ENCODE measurements at regions not wholly inside any gene's neighbourhood (a gene's known extent, or its start where the extent isn't known, plus 50 kb on each side); places are given as distances from the start of the nearest gene placed in this dataset.

- no peaks in the 10 kb centered on the region for H3K4me1 Mint-ChIP-seq
- H3K27me3 ChIP-seq (ENCODE audit: control insufficient read depth, insufficient read depth, low read length), result no peaks in the 10 kb centered on the region
- no peaks in the 10 kb centered on the region for H3K27me3 Mint-ChIP-seq
- no peak for DNase-seq
- H3K27ac Mint-ChIP-seq, result no peak overlapping the region
- no peak overlapping the region for H3K27ac ChIP-seq (ENCODE audit: insufficient read depth, low read length, poor library complexity, severe bottlenecking)
- H3K9me3 Mint-ChIP-seq, result peaks cover 0 to 19% (median 5%) of the 10 kb centered on the region in 7 donors
- H3K4me3 Mint-ChIP-seq, result no peak overlapping the region
- no peak overlapping the region for H3K4me3 ChIP-seq (ENCODE audit: low read depth, low read length)
- ATAC-seq (ENCODE audit: low read depth in 2 of 2), result no peak
- H3K36me3 ChIP-seq (ENCODE audit: control insufficient read depth, insufficient read depth, low read length), result no peaks in the 10 kb centered on the region
- H3K36me3 Mint-ChIP-seq, result no peaks in the 10 kb centered on the region
- H3K4me1 ChIP-seq (ENCODE audit: control insufficient read depth, insufficient read depth, low read length, poor library complexity, severe bottlenecking), result no peaks in the 10 kb centered on the region
- H3K9me3 ChIP-seq (ENCODE audit: control insufficient read depth in 2 of 2, low read length in 2 of 2), result peaks cover 0 to 5% of the 10 kb centered on the region in 2 experiments
Measured at GRCh38 chr12:128204711-128205110, 62.3 kb upstream of the TMEM132C start.

GRCh38 chr12:128205145-128205544, 61.8 kb upstream of the TMEM132C start:
- Mint-ChIP-seq H3K4me1 (no peaks in the 10 kb centered on the region), H3K27me3 (no peaks in the 10 kb centered on the region), H3K4me3 (no peak overlapping the region), H3K36me3 (no peaks in the 10 kb centered on the region), H3K27ac (no peak overlapping the region), H3K9me3 (peaks cover 0 to 15% (median 3%) of the 10 kb centered on the region in 7 donors)
- no peaks in the 10 kb centered on the region for H3K36me3 ChIP-seq (ENCODE audit: control insufficient read depth, insufficient read depth, low read length)
- H3K27me3 ChIP-seq (ENCODE audit: control insufficient read depth, insufficient read depth, low read length), result no peaks in the 10 kb centered on the region
- H3K9me3 ChIP-seq (ENCODE audit: control insufficient read depth in 2 of 2, low read length in 2 of 2), result peaks cover 0 to 2% of the 10 kb centered on the region in 2 experiments
- ATAC-seq (ENCODE audit: low read depth in 2 of 2), result no peak
- no peak for DNase-seq
- H3K4me3 ChIP-seq (ENCODE audit: low read depth, low read length), result no peak overlapping the region
- H3K27ac ChIP-seq (ENCODE audit: insufficient read depth, low read length, poor library complexity, severe bottlenecking), result no peak overlapping the region
- H3K4me1 ChIP-seq (ENCODE audit: control insufficient read depth, insufficient read depth, low read length, poor library complexity, severe bottlenecking), result no peaks in the 10 kb centered on the region

DNA sequence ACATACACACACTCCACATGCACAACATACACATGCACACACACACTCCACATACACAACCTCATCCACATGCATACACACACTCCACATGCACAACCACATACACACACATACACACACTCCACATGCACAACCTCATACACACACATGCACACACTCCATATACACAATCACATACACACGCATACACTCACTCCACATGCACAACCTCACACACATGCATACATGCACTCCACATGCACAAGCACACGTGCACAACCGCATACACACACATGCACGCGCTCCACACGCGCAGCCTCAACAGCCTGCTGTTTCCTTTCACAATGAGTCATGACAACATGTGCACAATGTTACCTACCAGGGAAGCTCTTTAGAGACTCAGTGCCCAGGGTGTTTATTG, 61.2 kb upstream of the TMEM132C start:
- no peaks in the 10 kb centered on the region for H3K27me3 ChIP-seq (ENCODE audit: control insufficient read depth, insufficient read depth, low read length)
- H3K27me3 Mint-ChIP-seq, result no peaks in the 10 kb centered on the region
- H3K4me3 ChIP-seq (ENCODE audit: low read depth, low read length), result no peak overlapping the region
- no peak overlapping the region for H3K4me3 Mint-ChIP-seq
- ATAC-seq (ENCODE audit: low read depth in 2 of 2), result no peak
- H3K4me1 ChIP-seq (ENCODE audit: control insufficient read depth, insufficient read depth, low read length, poor library complexity, severe bottlenecking), result no peaks in the 10 kb centered on the region
- H3K27ac Mint-ChIP-seq, result no peak overlapping the region
- DNase-seq, result no peak
- no peaks in the 10 kb centered on the region for H3K4me1 Mint-ChIP-seq
- H3K9me3 Mint-ChIP-seq, result peaks cover 0 to 12% (median 3%) of the 10 kb centered on the region in 7 donors
- H3K27ac ChIP-seq (ENCODE audit: insufficient read depth, low read length, poor library complexity, severe bottlenecking), result no peak overlapping the region
- H3K36me3 ChIP-seq (ENCODE audit: control insufficient read depth, insufficient read depth, low read length), result no peaks in the 10 kb centered on the region
- no peaks in the 10 kb centered on the region for H3K9me3 ChIP-seq (ENCODE audit: control insufficient read depth in 2 of 2, low read length in 2 of 2)
- no peaks in the 10 kb centered on the region for H3K36me3 Mint-ChIP-seq
